Coronary artery (tissue), 2 donors: ENCODE measurements at regions not wholly inside any gene's neighbourhood (a gene's known extent, or its start where the extent isn't known, plus 50 kb on each side); places are given as distances from the start of the nearest gene placed in this dataset.

Experiments used
- DNase-seq: peaks from one replicate; pipeline ENCODE4 v3.0.0-alpha.2; 2017; ENCODE audit warnings: low spot score
- H3K27ac ChIP-seq, 2 donors: fragments of 200-600 bp; sonication (generic); one replicate each; pipeline ENCODE4 v1.5.1; 2016 to 2019
- H3K4me3 ChIP-seq: fragments of 200-600 bp; sonication (generic); 2 replicates; pipeline ENCODE4 v1.5.1; 2016; ENCODE audit warnings: mild to moderate bottlenecking, moderate library complexity
- CTCF ChIP-seq: fragments of 200-600 bp; sonication (generic); IDR thresholded peaks from one replicate; pipeline ENCODE4 v1.5.1; 2019; ENCODE audit warnings: antibody characterized with exemption

- Histone ChIP-seq H3K27ac (no peak overlapping the region), H3K4me3 (no peak overlapping the region)
- no peak for DNase-seq
- no peak for TF ChIP-seq CTCF
Observed at GRCh38 chr13:104137416-104137815, 1071.2 kb upstream of the SLC10A2 start.

- H3K4me3 ChIP-seq, result no peak overlapping the region
- no peak for DNase-seq
- H3K27ac ChIP-seq, result no peak overlapping the region
- no peak for TF ChIP-seq CTCF
Observed at GRCh38 chr13:104132849-104133248, 1066.6 kb upstream of the SLC10A2 start.

- Histone ChIP-seq H3K4me3 (no peak overlapping the region), H3K27ac (no peak overlapping the region)
- no peak for DNase-seq
- TF ChIP-seq CTCF, result no peak
Observed at GRCh38 chr13:104114101-104114500, 1047.9 kb upstream of the SLC10A2 start.

- no peak for TF ChIP-seq CTCF
- no peak for DNase-seq
Observed at GRCh38 chr13:104111031-104111430, 1044.8 kb upstream of the SLC10A2 start.

GRCh38 chr13:104106705-104107393 is 1040.6 kb upstream of the SLC10A2 start:
- no peak for DNase-seq
- no peak for TF ChIP-seq CTCF
- no peak overlapping the region for H3K4me3 ChIP-seq
- no peak overlapping the region for H3K27ac ChIP-seq

More at GRCh38 chr13:104111031-104111430, 1044.8 kb upstream of the SLC10A2 start:
- Histone ChIP-seq H3K4me3 (no peak overlapping the region), H3K27ac (no peak overlapping the region)

- no peak for TF ChIP-seq CTCF
- H3K27ac ChIP-seq, result no peak overlapping the region
- DNase-seq, result no peak
- no peak overlapping the region for H3K4me3 ChIP-seq
Observed at GRCh38 chr13:104105418-104106355, 1039.5 kb upstream of the SLC10A2 start.
